OCI-LY3 (cell line): ENCODE measurements at regions not wholly inside any gene's neighbourhood (a gene's known extent, or its start where the extent isn't known, plus 50 kb on each side); places are given as distances from the start of the nearest gene placed in this dataset.

Experiments
- H2AFZ ChIP-seq: fragments of 200-600, 300-600 bp; shearing (Covaris generic); 2 replicates; pipeline ENCODE4 v1.6.0; 2014; ENCODE audit warnings: antibody characterized with exemption, low read depth, low read length
- H3K27ac ChIP-seq: fragments of 200-600, 300-600 bp; sonication (generic); 2 replicates; pipeline ENCODE4 v1.5.1; 2014; ENCODE audit warnings: mild to moderate bottlenecking, low read length, moderate library complexity, mixed read lengths
- H3K27me3 ChIP-seq: fragments of 200-600, 300-600 bp; sonication (generic); 2 replicates; pipeline ENCODE4 v1.6.1; 2014; ENCODE audit warnings: low read depth, low read length, mixed read lengths
- H3K36me3 ChIP-seq: fragments of 200-600, 300-600 bp; sonication (generic); replicated peaks from 2 replicates; pipeline ENCODE3; 2014; ENCODE audit warnings: low read depth, low read length, mixed read lengths
- H3K4me1 ChIP-seq: fragments of 300-600, 200-600 bp; sonication (generic); 2 replicates; pipeline ENCODE4 v1.6.1; 2014; ENCODE audit warnings: low read length, mixed read lengths
- H3K4me2 ChIP-seq: fragments of 200-600, 300-600 bp; sonication (generic); 2 replicates; pipeline ENCODE4 v1.6.1; 2014; ENCODE audit warnings: low read length, mixed read lengths
- H3K4me3 ChIP-seq: fragments of 300-600, 200-600 bp; sonication (generic); 2 replicates; pipeline ENCODE4 v1.5.1; 2014; ENCODE audit warnings: antibody characterized with exemption, mild to moderate bottlenecking, low read length, moderate library complexity
- H3K79me2 ChIP-seq: fragments of 300-600, 200-600 bp; shearing (Covaris generic); 2 replicates; pipeline ENCODE4 v1.6.1; 2014; ENCODE audit warnings: mild to moderate bottlenecking, low read length, mixed read lengths
- H3K9ac ChIP-seq: fragments of 300-600, 200-600 bp; shearing (Covaris generic); 2 replicates; pipeline ENCODE4 v1.6.0; 2014; ENCODE audit warnings: mild to moderate bottlenecking, low read length, moderate library complexity
- H3K9me3 ChIP-seq: fragments of 200-600, 300-600 bp; shearing (Covaris generic); 2 replicates; pipeline ENCODE4 v1.6.1; 2014; ENCODE audit warnings: low read length, mixed read lengths; ENCODE audit not compliant: insufficient read depth
- H4K20me1 ChIP-seq: fragments of 200-600, 300-600 bp; sonication (generic); 2 replicates; pipeline ENCODE4 v1.6.1; 2016; ENCODE audit warnings: low read length, mixed read lengths; ENCODE audit not compliant: insufficient read depth
- EZH2phosphoT487 ChIP-seq: fragments of 200-600 bp; shearing (Covaris generic); IDR thresholded peaks from 2 replicates; pipeline ENCODE4 v1.6.1; 2018; ENCODE audit warnings: antibody characterized with exemption, mixed run types, low read depth
- TF ChIP-seq, protein P1 (sequence below): fragments of 200-600, 300-600 bp; sonication (generic); IDR thresholded peaks from 2 replicates; pipeline ENCODE4 v1.5.1; 2014; ENCODE audit warnings: antibody characterized with exemption, low read length, low read depth

DNA sequence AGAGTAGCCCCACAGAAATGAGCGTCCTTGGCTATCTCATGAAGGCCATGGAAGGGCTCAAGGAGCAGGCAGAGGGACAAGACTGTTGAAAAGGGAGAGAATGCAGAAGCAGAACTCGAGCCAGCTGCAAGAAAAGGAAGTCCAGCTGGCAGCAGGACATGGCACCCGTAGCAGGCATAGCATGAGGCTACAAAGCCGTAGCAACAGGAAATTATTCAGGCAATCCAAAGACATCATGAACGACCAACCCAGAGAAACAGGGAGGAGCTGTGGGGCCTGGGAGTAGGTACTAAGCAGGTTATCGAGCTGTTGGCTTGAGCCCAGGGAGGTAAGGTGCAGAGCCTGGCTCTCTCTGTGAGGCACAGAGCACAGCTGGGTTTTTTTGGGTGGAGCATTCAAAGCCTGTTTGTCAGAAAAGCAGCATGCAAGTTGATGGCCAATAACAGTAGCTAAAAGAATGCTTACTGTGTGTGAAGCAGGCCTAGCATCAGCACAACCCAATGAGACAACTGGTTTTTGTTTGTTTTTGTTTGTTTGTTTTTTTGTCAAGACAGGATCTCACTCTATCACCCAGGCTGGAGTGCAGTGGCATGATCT is 144.0 kb upstream of the SMAD3 start:
- Histone ChIP-seq H3K36me3 (no peaks in the 10 kb centered on the region), H3K4me3 (no peak overlapping the region), H3K9ac (no peak overlapping the region), H4K20me1 (no peaks in the 10 kb centered on the region), H3K4me2 (no peak overlapping the region), H3K27me3 (no peaks in the 10 kb centered on the region), H3K27ac (no peak overlapping the region), H3K79me2 (no peaks in the 10 kb centered on the region), H3K4me1 (peaks cover 7% of the 10 kb centered on the region), H3K9me3 (peaks cover 8% of the 10 kb centered on the region; the same call in 1 of the 2 replicates), H2AFZ (no peak overlapping the region)
- TF ChIP-seq, protein P1, sequence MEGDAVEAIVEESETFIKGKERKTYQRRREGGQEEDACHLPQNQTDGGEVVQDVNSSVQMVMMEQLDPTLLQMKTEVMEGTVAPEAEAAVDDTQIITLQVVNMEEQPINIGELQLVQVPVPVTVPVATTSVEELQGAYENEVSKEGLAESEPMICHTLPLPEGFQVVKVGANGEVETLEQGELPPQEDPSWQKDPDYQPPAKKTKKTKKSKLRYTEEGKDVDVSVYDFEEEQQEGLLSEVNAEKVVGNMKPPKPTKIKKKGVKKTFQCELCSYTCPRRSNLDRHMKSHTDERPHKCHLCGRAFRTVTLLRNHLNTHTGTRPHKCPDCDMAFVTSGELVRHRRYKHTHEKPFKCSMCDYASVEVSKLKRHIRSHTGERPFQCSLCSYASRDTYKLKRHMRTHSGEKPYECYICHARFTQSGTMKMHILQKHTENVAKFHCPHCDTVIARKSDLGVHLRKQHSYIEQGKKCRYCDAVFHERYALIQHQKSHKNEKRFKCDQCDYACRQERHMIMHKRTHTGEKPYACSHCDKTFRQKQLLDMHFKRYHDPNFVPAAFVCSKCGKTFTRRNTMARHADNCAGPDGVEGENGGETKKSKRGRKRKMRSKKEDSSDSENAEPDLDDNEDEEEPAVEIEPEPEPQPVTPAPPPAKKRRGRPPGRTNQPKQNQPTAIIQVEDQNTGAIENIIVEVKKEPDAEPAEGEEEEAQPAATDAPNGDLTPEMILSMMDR: no peak
- no peak for TF ChIP-seq EZH2phosphoT487

DNA sequence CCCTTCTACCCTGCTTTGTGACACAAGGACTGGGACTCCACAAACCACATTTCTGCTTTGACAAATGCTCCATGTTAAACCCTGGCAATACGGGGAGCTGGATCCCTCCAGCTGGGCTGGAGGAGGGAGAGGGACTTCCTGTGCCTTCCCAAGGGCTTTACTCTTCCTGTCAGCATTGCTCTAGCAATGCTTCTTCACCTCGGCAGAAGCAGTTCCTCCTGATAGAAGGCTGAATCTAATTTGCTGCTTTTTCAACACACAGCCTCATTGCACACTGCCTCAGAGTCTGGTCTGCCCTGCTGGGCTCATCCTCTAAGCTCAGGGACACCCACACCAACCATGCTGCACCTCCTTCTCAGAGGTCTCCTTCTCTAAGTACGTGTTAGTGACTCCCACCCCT is 142.8 kb upstream of the SMAD3 start:
- Histone ChIP-seq H3K4me1 (peaks cover 7% of the 10 kb centered on the region), H3K27me3 (no peaks in the 10 kb centered on the region), H3K4me2 (no peak overlapping the region), H3K36me3 (no peaks in the 10 kb centered on the region), H4K20me1 (no peaks in the 10 kb centered on the region), H3K4me3 (no peak overlapping the region), H3K27ac (no peak overlapping the region), H2AFZ (no peak overlapping the region), H3K9me3 (peaks cover 8% of the 10 kb centered on the region; the same call in 1 of the 2 replicates), H3K79me2 (no peaks in the 10 kb centered on the region), H3K9ac (no peak overlapping the region)
- TF ChIP-seq, protein P1: no peak
- TF ChIP-seq EZH2phosphoT487: no peak

DNA sequence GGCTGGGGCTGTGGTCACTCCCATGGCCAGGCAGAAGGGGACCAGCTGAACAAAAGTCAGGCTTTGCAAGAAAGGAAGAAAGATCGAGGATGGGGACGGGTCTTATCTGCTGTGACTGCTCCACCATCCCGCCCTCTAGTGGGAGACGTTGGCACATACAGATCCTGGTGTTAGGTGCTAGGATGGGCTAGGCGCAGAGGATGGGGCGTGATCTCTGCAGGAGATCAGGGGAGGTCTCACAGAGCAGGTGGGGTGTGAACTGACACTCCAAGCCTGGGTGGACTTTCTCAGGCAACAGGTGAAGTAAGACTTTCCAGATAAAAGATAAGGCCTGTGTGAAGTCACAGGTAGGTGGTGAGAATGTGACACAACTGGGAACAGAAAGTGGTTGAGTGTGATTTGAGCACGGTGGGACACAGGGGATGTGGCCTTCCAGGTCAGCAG is 141.9 kb upstream of the SMAD3 start:
- H3K4me3 ChIP-seq: peak overlapping the region; percentile 48
- H3K36me3 ChIP-seq: no peaks in the 10 kb centered on the region
- H3K4me2 ChIP-seq: peak overlapping the region; percentile 63
- H3K4me1 ChIP-seq: peaks cover 7% of the 10 kb centered on the region
- no peak overlapping the region for H3K9ac ChIP-seq
- peaks cover 8% of the 10 kb centered on the region; the same call in 1 of the 2 replicates for H3K9me3 ChIP-seq
- H2AFZ ChIP-seq: peak overlapping the region; percentile 67; the same call in 1 of the 2 replicates
- no peak for TF ChIP-seq EZH2phosphoT487
- TF ChIP-seq, protein P1: peak; percentile 82
- H4K20me1 ChIP-seq: no peaks in the 10 kb centered on the region
- H3K27ac ChIP-seq: no peak overlapping the region
- H3K79me2 ChIP-seq: no peaks in the 10 kb centered on the region
- no peaks in the 10 kb centered on the region for H3K27me3 ChIP-seq

DNA sequence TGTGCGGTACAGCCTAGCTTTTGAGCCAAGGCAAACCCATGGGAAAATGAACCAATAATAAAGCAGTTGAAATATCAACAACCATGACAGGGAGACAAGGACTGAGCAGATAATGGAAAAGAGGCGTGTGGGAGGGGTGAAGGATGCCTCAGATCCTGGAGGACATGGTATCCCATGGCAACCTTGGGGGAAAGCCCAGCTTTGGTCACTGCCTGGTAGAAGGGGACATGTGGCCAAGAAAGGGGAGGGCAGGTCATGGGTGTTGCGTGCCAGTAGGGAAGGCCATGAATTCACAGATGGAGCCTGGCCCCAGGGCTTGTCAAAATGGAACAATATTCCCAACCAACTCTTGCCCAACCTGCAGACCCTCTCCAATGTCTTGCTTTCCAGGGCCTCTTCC is 140.5 kb upstream of the SMAD3 start:
- Histone ChIP-seq H3K9me3 (peaks cover 8% of the 10 kb centered on the region; the same call in 1 of the 2 replicates), H2AFZ (no peak overlapping the region), H3K4me1 (peaks cover 7% of the 10 kb centered on the region), H3K36me3 (no peaks in the 10 kb centered on the region), H3K4me3 (no peak overlapping the region), H3K4me2 (no peak overlapping the region), H3K27ac (no peak overlapping the region), H3K27me3 (no peaks in the 10 kb centered on the region), H4K20me1 (no peaks in the 10 kb centered on the region), H3K79me2 (no peaks in the 10 kb centered on the region), H3K9ac (no peak overlapping the region)
- TF ChIP-seq, protein P1: no peak
- no peak for TF ChIP-seq EZH2phosphoT487
